ENCODE measurements at regions not wholly inside any gene's neighbourhood (a gene's known extent, or its start where the extent isn't known, plus 50 kb on each side); places are given as distances from the start of the nearest gene placed in this dataset.

DNA sequence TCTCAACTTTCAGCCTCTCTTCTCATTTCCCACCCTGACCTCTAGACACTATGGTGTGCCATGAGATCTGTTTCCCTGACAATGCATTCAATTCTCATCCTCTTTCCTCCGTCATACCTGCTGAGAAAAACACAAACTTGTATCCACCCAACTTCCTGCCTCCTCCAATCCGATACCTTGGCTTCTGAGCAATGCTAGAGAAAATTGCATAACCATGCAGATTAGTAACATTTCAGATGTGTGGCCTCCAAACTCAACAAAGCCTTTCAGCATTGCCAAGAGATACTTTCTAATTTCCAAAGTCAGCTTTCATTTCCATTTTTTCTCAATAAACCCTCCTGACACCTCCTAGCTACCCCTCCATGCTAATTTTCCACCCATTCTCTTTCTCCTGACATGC is 88.5 kb downstream of the MINAR1 start:
- TF ChIP-seq, protein P1, sequence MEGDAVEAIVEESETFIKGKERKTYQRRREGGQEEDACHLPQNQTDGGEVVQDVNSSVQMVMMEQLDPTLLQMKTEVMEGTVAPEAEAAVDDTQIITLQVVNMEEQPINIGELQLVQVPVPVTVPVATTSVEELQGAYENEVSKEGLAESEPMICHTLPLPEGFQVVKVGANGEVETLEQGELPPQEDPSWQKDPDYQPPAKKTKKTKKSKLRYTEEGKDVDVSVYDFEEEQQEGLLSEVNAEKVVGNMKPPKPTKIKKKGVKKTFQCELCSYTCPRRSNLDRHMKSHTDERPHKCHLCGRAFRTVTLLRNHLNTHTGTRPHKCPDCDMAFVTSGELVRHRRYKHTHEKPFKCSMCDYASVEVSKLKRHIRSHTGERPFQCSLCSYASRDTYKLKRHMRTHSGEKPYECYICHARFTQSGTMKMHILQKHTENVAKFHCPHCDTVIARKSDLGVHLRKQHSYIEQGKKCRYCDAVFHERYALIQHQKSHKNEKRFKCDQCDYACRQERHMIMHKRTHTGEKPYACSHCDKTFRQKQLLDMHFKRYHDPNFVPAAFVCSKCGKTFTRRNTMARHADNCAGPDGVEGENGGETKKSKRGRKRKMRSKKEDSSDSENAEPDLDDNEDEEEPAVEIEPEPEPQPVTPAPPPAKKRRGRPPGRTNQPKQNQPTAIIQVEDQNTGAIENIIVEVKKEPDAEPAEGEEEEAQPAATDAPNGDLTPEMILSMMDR (IDR thresholded peaks at IDR 0.05) = no peak
- TF ChIP-seq POLR2AphosphoS5 (IDR thresholded peaks at IDR 0.05) = no peak
- no peak for TF ChIP-seq POLR2A (IDR thresholded peaks at IDR 0.05)
- TF ChIP-seq EP300 (IDR thresholded peaks at IDR 0.05) = no peak

Measured in upper lobe of left lung (tissue), 4 donors.